ENCODE measurements at regions not wholly inside any gene's neighbourhood (a gene's known extent, or its start where the extent isn't known, plus 50 kb on each side); places are given as distances from the start of the nearest gene placed in this dataset.

- DNase-seq (ENCODE audit: low read depth) = no peak
Measured at GRCh38 chr1:5291889-5292288, 637.5 kb downstream of the AJAP1 start.

GRCh38 chr1:5287178-5288150 lies 633.1 kb downstream of the AJAP1 start:
- no peak for DNase-seq (ENCODE audit: low read depth)

- no peak for DNase-seq (ENCODE audit: low read depth)
Measured at GRCh38 chr1:5286244-5286643, 631.8 kb downstream of the AJAP1 start.

GRCh38 chr1:5274527-5274926 lies 620.1 kb downstream of the AJAP1 start:
- DNase-seq (ENCODE audit: low read depth) = no peak

GRCh38 chr1:5273280-5274003 lies 619.0 kb downstream of the AJAP1 start:
- no peak for DNase-seq (ENCODE audit: low read depth)

- no peak for DNase-seq (ENCODE audit: low read depth)
Measured at GRCh38 chr1:5272325-5272724, 617.9 kb downstream of the AJAP1 start.

- DNase-seq (ENCODE audit: low read depth) = no peak
Measured at GRCh38 chr1:5271264-5271663, 616.9 kb downstream of the AJAP1 start.

GRCh38 chr1:5269901-5270300 lies 615.5 kb downstream of the AJAP1 start:
- DNase-seq (ENCODE audit: low read depth) = no peak

GRCh38 chr1:5267603-5268235 lies 613.3 kb downstream of the AJAP1 start:
- no peak for DNase-seq (ENCODE audit: low read depth)

- DNase-seq (ENCODE audit: low read depth) = no peak
Measured at GRCh38 chr1:5265438-5266075, 611.1 kb downstream of the AJAP1 start.

- no peak for DNase-seq (ENCODE audit: low read depth)
Measured at GRCh38 chr1:5264476-5264875, 610.1 kb downstream of the AJAP1 start.

- DNase-seq (ENCODE audit: low read depth) = no peak
Measured at GRCh38 chr1:5256793-5257192, 602.4 kb downstream of the AJAP1 start.

- no peak for DNase-seq (ENCODE audit: low read depth)
Measured at GRCh38 chr1:5254975-5255374, 600.6 kb downstream of the AJAP1 start.

GRCh38 chr1:5254131-5254725 lies 599.8 kb downstream of the AJAP1 start:
- DNase-seq (ENCODE audit: low read depth) = no peak

- no peak for DNase-seq (ENCODE audit: low read depth)
Measured at GRCh38 chr1:5253036-5253435, 598.6 kb downstream of the AJAP1 start.

- no peak for DNase-seq (ENCODE audit: low read depth)
Measured at GRCh38 chr1:5250336-5250735, 595.9 kb downstream of the AJAP1 start.

- no peak for DNase-seq (ENCODE audit: low read depth)
Measured at GRCh38 chr1:5245348-5245747, 590.9 kb downstream of the AJAP1 start.

- no peak for DNase-seq (ENCODE audit: low read depth)
Measured at GRCh38 chr1:5244631-5245285, 590.3 kb downstream of the AJAP1 start.

- DNase-seq (ENCODE audit: low read depth) = no peak
Measured at GRCh38 chr1:5242850-5243249, 588.4 kb downstream of the AJAP1 start.

- DNase-seq (ENCODE audit: low read depth) = no peak
Measured at GRCh38 chr1:5239911-5240310, 585.5 kb downstream of the AJAP1 start.
